HEK293 (cell line): ENCODE measurements at regions not wholly inside any gene's neighbourhood (a gene's known extent, or its start where the extent isn't known, plus 50 kb on each side); places are given as distances from the start of the nearest gene placed in this dataset.

Experiments used
- CTCF ChIA-PET: fragments of 350-600 bp; formaldehyde crosslinking; extraction: SDS; loops from one replicate; lab custom pipeline; 2021; ENCODE audit warnings: antibody characterized with exemption; lab: Yijun Ruan, JAX
- POLR2A ChIA-PET: fragments of 300-600 bp; formaldehyde crosslinking; extraction: SDS; loops from one replicate; lab custom pipeline; 2020; ENCODE audit warnings: antibody characterized with exemption, inconsistent platforms; lab: Yijun Ruan, JAX
- H3K27ac ChIP-seq: fragments of 200-500 bp; sonication (Bioruptor generic); 2 replicates; pipeline ENCODE4 v1.5.1; 2014; ENCODE audit warnings: low read depth, low read length, control low read depth, inconsistent platforms; ENCODE audit errors: extremely low read depth
- H3K36me3 ChIP-seq, 2 experiments: fragments of 200-500 bp in 1 of 2; sonication (Bioruptor generic) in 1 of 2; 1 replicate in 1 of 2; 2 replicates in 1 of 2; pipeline ENCODE4 v1.5.1; 2014 to 2017; ENCODE audit warnings: inconsistent platforms in 2 of 2, low read length in 2 of 2; ENCODE audit not compliant: control insufficient read depth in 2 of 2, insufficient read depth in 1 of 2
- H3K4me1 ChIP-seq: fragments of 200-500 bp; sonication (Bioruptor generic); 2 replicates; pipeline ENCODE4 v1.5.1; 2014; ENCODE audit warnings: mild to moderate bottlenecking, low read length, inconsistent platforms; ENCODE audit not compliant: control insufficient read depth, insufficient read depth
- H3K4me3 ChIP-seq: 2 replicates; pipeline ENCODE4 v1.5.1; 2011; ENCODE audit warnings: low read depth, mild to moderate bottlenecking, control low read depth, low read length, moderate library complexity
- H3K9me3 ChIP-seq: fragments of 200-500 bp; sonication (Bioruptor generic); 2 replicates; pipeline ENCODE4 v1.5.1; 2014; ENCODE audit warnings: low read depth, low read length, inconsistent platforms; ENCODE audit not compliant: control insufficient read depth, insufficient read depth
- SCRT1 ChIP-seq: fragments of 450-650 bp; formaldehyde crosslinking; IDR thresholded peaks from 2 replicates; pipeline ENCODE4 v1.5.1; 2016; ENCODE audit warnings: missing biosample characterization, missing genetic modification characterization, borderline replicate concordance
- YY1 ChIP-seq: fragments of 450-650 bp; formaldehyde crosslinking; IDR thresholded peaks from 2 replicates; pipeline ENCODE4 v1.5.1; 2018; ENCODE audit warnings: missing biosample characterization, missing genetic modification characterization
- YY2 ChIP-seq: fragments of 450-650 bp; formaldehyde crosslinking; IDR thresholded peaks from 2 replicates; pipeline ENCODE4 v1.5.1; 2016; ENCODE audit warnings: missing biosample characterization, missing genetic modification characterization
- ZFP69B ChIP-seq: fragments of 450-650 bp; formaldehyde crosslinking; IDR thresholded peaks from 2 replicates; pipeline ENCODE4 v1.5.1; 2016; ENCODE audit warnings: missing biosample characterization, missing genetic modification characterization
- ZNF133 ChIP-seq: fragments of 450-650 bp; formaldehyde crosslinking; IDR thresholded peaks from 2 replicates; pipeline ENCODE4 v1.5.1; 2016; ENCODE audit warnings: missing biosample characterization, missing genetic modification characterization
- ZNF157 ChIP-seq: fragments of 450-650 bp; formaldehyde crosslinking; IDR thresholded peaks from 2 replicates; pipeline ENCODE4 v1.5.1; 2016; ENCODE audit warnings: missing biosample characterization, missing genetic modification characterization
- ZNF266 ChIP-seq: fragments of 450-650 bp; formaldehyde crosslinking; IDR thresholded peaks from 2 replicates; pipeline ENCODE4 v1.5.1; 2016; ENCODE audit warnings: missing biosample characterization, missing genetic modification characterization, low read depth
- ZNF37A ChIP-seq: fragments of 450-650 bp; IDR thresholded peaks from 2 replicates; pipeline ENCODE4 v1.5.1; 2018; ENCODE audit warnings: missing biosample characterization, missing genetic modification characterization
- ZNF600 ChIP-seq: fragments of 450-650 bp; formaldehyde crosslinking; IDR thresholded peaks from 2 replicates; pipeline ENCODE4 v1.5.1; 2016; ENCODE audit warnings: missing biosample characterization, missing genetic modification characterization
- ZNF629 ChIP-seq: fragments of 450-650 bp; formaldehyde crosslinking; IDR thresholded peaks from 2 replicates; pipeline ENCODE4 v1.5.1; 2017; ENCODE audit warnings: missing biosample characterization, missing genetic modification characterization
- ZNF692 ChIP-seq: fragments of 450-650 bp; formaldehyde crosslinking; IDR thresholded peaks from 2 replicates; pipeline ENCODE4 v1.5.1; 2016; ENCODE audit warnings: missing biosample characterization, missing genetic modification characterization
- ZNF707 ChIP-seq: fragments of 450-650 bp; formaldehyde crosslinking; IDR thresholded peaks from 2 replicates; pipeline ENCODE4 v1.5.1; 2016; ENCODE audit warnings: missing biosample characterization, missing genetic modification characterization
- ZNF791 ChIP-seq: fragments of 450-650 bp; formaldehyde crosslinking; IDR thresholded peaks from 2 replicates; pipeline ENCODE4 v1.5.1; 2016; ENCODE audit warnings: missing biosample characterization, missing genetic modification characterization
- ZNF830 ChIP-seq: fragments of 450-650 bp; IDR thresholded peaks from 2 replicates; pipeline ENCODE4 v1.5.0; 2018; ENCODE audit warnings: missing biosample characterization, missing genetic modification characterization, low read depth, mild to moderate bottlenecking, moderate library complexity
- TF ChIP-seq, protein P1 (sequence below): fragments of 450-650 bp; formaldehyde crosslinking; IDR thresholded peaks from 2 replicates; pipeline ENCODE4 v1.5.1; 2017; ENCODE audit warnings: missing biosample characterization, missing genetic modification characterization
- TF ChIP-seq, protein P2 (sequence below): fragments of 450-650 bp; formaldehyde crosslinking; conservative IDR thresholded peaks from 2 replicates; pipeline ENCODE4 v1.5.1; 2016; ENCODE audit warnings: low read depth, missing biosample characterization, missing genetic modification characterization

GRCh38 chr18:1464444-1465217 is 560.0 kb downstream of the ADCYAP1 start:
- H3K36me3 ChIP-seq: no peaks in the 10 kb centered on the region
- H3K9me3 ChIP-seq: no peaks in the 10 kb centered on the region
- H3K27ac ChIP-seq: no peak overlapping the region
- TF ChIP-seq ZNF791: no peak
- no peak for TF ChIP-seq ZNF629
- H3K4me1 ChIP-seq: no peaks in the 10 kb centered on the region
- H3K4me3 ChIP-seq: no peak overlapping the region
- POLR2A ChIA-PET: no interaction called here
- CTCF ChIA-PET: interaction anchor here (0.6 kb wide), 1 partner anchor 1229 kb away, joined by 3 read pairs; no protein-coding TSS in a partner anchor

DNA sequence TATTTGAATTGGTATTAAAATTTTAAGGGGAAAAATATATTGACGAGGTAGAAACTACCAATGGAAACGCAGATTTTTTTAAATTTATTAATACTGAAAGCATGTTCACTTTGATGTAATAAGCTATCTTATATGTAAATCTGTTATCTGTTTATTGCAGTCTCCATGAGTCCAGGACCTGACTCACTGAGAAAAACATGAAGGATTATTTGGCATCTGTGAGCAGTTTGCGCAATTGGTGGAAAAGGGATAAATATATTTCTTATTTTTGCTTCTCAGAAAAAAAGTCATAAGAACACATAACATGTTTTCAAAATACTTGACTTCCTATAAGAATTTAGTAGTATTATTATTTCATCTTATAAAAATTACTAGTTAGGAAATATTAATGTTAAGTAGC is 561.4 kb downstream of the ADCYAP1 start:
- no peaks in the 10 kb centered on the region for H3K4me1 ChIP-seq
- TF ChIP-seq ZFP69B (no peak), ZNF707 (tag by site-specific recombination) (no peak), ZNF133 (tag by site-specific recombination) (no peak), ZNF37A (tag by site-specific recombination) (no peak), ZNF692 (tag by site-specific recombination) (no peak), YY1 (no peak), SCRT1 (tag by site-specific recombination) (no peak), ZNF266 (tag by site-specific recombination) (no peak), ZNF157 (tag by site-specific recombination) (no peak), ZNF600 (tag by site-specific recombination) (no peak), YY2 (no peak), ZNF830 (tag by site-specific recombination) (no peak)
- TF ChIP-seq, protein P1, sequence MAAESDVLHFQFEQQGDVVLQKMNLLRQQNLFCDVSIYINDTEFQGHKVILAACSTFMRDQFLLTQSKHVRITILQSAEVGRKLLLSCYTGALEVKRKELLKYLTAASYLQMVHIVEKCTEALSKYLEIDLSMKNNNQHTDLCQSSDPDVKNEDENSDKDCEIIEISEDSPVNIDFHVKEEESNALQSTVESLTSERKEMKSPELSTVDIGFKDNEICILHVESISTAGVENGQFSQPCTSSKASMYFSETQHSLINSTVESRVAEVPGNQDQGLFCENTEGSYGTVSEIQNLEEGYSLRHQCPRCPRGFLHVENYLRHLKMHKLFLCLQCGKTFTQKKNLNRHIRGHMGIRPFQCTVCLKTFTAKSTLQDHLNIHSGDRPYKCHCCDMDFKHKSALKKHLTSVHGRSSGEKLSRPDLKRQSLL (tag by site-specific recombination): no peak
- TF ChIP-seq, protein P2, sequence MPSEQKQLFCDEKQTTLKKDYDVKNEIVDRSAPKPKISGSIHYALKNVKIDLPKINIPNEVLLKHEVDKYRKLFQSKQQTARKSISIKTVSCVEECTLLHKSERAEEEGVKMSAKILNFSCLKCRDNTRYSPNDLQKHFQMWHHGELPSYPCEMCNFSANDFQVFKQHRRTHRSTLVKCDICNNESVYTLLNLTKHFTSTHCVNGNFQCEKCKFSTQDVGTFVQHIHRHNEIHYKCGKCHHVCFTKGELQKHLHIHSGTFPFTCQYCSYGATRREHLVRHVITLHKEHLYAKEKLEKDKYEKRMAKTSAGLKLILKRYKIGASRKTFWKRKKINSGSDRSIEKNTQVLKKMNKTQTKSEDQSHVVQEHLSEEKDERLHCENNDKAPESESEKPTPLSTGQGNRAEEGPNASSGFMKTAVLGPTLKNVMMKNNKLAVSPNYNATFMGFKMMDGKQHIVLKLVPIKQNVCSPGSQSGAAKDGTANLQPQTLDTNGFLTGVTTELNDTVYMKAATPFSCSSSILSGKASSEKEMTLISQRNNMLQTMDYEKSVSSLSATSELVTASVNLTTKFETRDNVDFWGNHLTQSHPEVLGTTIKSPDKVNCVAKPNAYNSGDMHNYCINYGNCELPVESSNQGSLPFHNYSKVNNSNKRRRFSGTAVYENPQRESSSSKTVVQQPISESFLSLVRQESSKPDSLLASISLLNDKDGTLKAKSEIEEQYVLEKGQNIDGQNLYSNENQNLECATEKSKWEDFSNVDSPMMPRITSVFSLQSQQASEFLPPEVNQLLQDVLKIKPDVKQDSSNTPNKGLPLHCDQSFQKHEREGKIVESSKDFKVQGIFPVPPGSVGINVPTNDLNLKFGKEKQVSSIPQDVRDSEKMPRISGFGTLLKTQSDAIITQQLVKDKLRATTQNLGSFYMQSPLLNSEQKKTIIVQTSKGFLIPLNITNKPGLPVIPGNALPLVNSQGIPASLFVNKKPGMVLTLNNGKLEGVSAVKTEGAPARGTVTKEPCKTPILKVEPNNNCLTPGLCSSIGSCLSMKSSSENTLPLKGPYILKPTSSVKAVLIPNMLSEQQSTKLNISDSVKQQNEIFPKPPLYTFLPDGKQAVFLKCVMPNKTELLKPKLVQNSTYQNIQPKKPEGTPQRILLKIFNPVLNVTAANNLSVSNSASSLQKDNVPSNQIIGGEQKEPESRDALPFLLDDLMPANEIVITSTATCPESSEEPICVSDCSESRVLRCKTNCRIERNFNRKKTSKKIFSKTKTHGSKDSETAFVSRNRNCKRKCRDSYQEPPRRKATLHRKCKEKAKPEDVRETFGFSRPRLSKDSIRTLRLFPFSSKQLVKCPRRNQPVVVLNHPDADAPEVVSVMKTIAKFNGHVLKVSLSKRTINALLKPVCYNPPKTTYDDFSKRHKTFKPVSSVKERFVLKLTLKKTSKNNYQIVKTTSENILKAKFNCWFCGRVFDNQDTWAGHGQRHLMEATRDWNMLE (tag by site-specific recombination): no peak
- POLR2A ChIA-PET: no interaction called here
- H3K27ac ChIP-seq: no peak overlapping the region
- CTCF ChIA-PET: no interaction called here
- H3K9me3 ChIP-seq: no peaks in the 10 kb centered on the region
- H3K4me3 ChIP-seq: no peak overlapping the region
- H3K36me3 ChIP-seq: no peaks in the 10 kb centered on the region
